GM19372 (cell line): ENCODE measurements at regions not wholly inside any gene's neighbourhood (a gene's known extent, or its start where the extent isn't known, plus 50 kb on each side); places are given as distances from the start of the nearest gene placed in this dataset.
"Not testable (repeated sequence)": the region's sequence is repeated elsewhere in the genome, so short reads cannot be mapped to it uniquely, and the experiment has no call there.

Experiments used
- ATAC-seq: cut with Tn5 transposase; IDR thresholded peaks from one replicate; pipeline ENCODE4 v1.9.1; 2021; ENCODE audit warnings: mild to moderate bottlenecking, low read depth, moderate library complexity; ENCODE audit not compliant: unreplicated experiment

GRCh38 chr12:125824276-125824675, 759.0 kb downstream of the AACS start:
- no peak for ATAC-seq

- no peak for ATAC-seq
Observed at GRCh38 chr12:125835852-125836251, 770.6 kb downstream of the AACS start.

- no peak for ATAC-seq
Observed at GRCh38 chr12:125836647-125837046, 771.4 kb downstream of the AACS start.

GRCh38 chr12:125841332-125841731, 776.1 kb downstream of the AACS start:
- no peak for ATAC-seq

- ATAC-seq = no peak
Observed at GRCh38 chr12:125852116-125852515, 786.9 kb downstream of the AACS start.

DNA sequence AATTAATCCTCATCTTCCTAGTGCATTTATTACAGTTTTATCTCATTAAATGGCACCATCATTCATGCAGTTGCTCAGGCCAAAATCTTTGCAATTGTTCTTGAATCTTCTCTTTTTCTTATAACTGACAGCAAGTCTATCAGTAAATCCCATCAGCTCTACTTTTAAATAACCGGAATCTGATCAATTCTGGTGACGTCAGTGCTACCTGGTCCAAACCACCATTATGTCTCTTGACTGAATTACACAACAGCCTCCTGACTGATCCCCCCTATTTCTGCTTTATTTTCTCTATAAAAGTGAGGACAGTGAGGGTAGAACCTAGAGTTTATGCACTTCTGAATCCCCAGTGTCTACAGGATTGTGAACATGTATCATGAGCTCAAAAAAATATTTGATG, 787.4 kb downstream of the AACS start:
- ATAC-seq = no peak

DNA sequence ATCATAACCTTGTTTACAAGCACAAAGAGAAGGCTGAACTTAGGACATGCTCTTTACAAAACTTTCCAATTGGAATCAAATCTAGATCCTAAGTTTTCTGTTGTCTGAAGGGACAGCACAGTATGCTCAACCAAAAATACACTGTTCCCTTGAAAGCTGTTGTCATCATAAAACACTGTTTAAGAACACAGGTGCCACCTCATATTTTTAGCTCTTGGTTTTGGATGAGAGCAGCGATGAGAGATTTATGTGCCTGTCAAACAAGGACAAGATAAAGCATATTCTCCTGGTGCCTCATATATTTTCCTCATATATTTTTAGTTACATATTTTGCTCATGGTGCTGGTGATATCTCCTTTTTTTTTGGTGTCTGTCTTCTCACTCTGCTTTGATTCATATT, 788.4 kb downstream of the AACS start:
- ATAC-seq = no peak

GRCh38 chr12:125856366-125856765, 791.1 kb downstream of the AACS start:
- ATAC-seq = no peak

GRCh38 chr12:125856896-125857295, 791.7 kb downstream of the AACS start:
- no peak for ATAC-seq

DNA sequence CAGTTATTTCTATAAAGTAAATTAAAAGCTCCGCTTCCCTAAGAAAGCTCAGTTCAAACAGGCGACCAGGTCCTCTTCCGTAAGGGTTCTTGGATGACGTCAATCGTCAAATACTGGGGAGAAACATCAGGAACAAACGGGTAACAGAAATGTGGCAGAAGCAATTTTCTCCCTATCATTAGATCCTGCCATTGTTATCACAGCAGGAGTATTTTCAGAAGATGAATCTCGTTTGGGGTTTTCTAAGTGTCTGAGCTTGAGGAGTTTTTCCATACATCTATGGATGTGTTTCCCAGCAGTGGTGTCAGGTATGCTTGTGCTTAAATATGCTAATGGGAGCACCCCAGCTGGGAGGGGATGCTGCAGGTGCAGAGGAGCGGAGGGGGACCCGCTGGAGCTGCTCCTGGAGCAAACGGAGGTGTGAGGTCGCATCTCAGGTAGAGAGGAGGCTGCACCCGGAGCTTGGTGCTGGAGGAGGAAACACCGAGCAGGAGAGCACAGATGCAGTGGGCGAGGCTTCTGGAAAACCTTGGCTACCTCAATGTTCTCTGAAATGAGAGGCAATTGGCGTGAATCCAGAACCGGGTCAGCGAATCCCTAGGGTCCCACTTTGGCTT, 795.5 kb downstream of the AACS start:
- ATAC-seq = no peak

- ATAC-seq = no peak
Observed at GRCh38 chr12:125861299-125862281, 796.4 kb downstream of the AACS start.

GRCh38 chr12:125865236-125865635, 800.0 kb downstream of the AACS start:
- not testable (repeated sequence) for ATAC-seq

DNA sequence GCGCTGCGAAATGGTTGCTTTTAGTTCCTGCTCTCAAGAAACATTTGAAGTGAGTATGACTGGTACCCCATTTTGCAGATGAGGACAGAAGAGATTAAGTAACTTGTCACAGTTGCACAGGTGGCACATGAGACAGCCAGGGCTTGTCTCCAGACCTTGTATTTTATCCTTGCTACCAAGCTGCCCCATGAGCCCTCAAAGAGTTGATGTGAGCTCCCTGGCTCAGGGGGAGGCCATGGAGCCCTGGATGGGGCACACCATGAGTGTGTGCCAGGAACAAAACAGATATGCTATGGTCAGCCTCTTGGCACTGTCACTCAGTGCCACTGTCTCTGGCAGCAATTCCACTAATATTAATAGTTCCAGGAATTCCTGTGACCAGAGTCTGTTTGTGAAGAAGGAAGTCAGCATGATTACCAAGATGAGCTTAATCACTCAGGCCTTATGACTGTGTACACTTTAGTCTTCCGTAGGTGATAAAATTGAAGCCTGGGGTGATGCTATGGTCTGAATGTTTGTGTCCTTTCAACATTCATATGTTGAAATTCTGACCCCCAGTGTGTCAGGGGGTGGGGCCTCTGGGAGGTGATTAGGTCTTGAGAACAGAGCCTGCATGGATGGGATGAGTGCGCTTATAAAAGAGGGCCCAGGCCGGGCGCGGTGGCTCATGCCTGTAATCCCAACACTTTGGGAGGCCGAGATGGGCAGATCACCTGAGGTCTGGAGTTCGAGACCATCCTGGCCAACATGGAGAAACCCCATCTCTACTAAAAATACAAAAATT, 806.8 kb downstream of the AACS start:
- ATAC-seq = no peak

DNA sequence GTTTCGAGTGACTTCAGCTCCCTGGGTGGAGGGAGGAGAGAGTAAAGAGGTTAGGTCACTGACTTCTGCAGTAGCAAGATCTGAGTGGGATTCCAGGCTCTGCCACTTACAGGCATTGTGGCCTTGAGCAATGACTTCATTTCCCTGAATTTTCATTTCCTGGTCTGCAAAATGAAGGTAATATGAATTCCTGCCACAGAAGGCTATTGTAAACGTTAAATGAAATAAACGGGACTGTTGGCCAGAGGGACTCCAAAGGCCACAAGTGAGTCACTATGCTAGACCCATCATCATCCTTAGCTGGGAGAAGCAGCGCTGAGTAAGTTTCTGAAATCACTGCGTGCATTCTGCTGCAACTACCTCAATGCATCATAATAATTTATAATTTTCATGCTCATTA, 807.8 kb downstream of the AACS start:
- ATAC-seq = no peak

- no peak for ATAC-seq
Observed at GRCh38 chr12:125878483-125878882, 813.2 kb downstream of the AACS start.

DNA sequence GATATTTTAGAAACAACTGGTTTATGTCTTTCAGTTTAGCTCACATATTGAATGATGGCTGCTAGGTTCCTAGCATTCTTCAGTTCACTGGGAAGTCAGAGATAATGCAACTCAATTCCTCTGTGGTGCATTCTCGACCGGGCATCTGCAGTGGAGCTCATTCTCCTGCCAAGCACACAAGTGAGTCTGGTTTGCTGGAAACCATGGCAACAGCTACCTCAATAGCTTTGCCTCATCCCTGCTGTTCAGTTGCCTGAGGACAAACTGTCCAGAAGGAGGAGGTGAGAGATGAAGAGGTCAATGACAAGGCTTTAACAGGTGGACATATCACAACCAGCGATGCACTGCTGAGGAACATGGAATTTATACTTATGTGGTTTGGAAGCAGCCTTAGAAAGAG, 816.9 kb downstream of the AACS start:
- ATAC-seq = no peak

- no peak for ATAC-seq
Observed at GRCh38 chr12:125888921-125889320, 823.7 kb downstream of the AACS start.

DNA sequence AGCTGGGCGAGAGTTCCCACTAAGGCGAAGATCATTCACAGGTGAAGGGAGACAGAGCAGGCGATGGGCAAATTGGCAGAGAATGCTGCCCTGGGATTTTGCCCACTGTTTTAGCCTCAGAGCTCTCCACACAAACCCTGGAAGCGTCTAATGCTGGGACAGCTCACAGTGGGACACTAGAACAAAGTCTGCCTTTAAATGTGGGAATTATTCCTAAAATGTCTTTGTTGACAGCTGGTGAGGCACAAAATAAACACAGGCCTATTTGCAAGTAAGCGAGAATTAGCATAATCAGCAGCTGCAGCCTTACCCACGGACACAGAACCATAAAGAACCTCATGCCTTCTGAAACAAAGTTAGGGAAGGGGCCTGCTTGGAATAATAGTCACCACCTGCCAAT, 824.5 kb downstream of the AACS start:
- no peak for ATAC-seq

GRCh38 chr12:125890366-125890905, 825.2 kb downstream of the AACS start:
- no peak for ATAC-seq

DNA sequence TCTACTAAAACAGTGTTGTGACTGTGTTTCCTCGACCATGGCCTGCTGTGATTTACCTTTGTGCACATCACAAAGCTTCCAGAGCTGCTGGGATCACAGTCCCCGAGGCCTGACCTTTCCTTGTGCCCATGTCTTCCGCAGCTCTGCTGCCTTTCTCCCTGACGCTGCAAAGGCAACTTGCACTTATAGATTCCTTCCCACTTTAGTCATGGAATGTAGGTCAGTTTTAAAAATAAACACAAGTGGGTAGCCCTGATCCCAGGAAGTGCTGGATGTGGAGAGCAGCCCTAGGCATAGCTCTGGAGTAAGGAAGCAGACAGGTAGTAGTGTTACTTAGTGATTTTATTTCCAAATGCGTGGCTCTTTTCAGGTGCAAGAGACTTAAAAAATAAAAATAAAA, 825.7 kb downstream of the AACS start:
- ATAC-seq = no peak

GRCh38 chr12:125892276-125892675, 827.0 kb downstream of the AACS start:
- no peak for ATAC-seq
